ENCODE measurements at regions not wholly inside any gene's neighbourhood (a gene's known extent, or its start where the extent isn't known, plus 50 kb on each side); places are given as distances from the start of the nearest gene placed in this dataset.
A peak's percentile ranks its signal among the peaks of the same experiment; 100 is the strongest.

- no peak overlapping the region for H3K27ac ChIP-seq (ENCODE audit: low read depth, low read length)
- Mint-ChIP-seq H3K4me1 (peaks cover under 1% of the 10 kb centered on the region), H3K36me3 (ENCODE audit: low read depth) (no peaks in the 10 kb centered on the region), H3K9me3 (no peaks in the 10 kb centered on the region), H3K4me3 (no peak overlapping the region), H3K27me3 (ENCODE audit: insufficient read depth) (no peaks in the 10 kb centered on the region), H3K27ac (no peak overlapping the region)
- TF ChIP-seq CTCF (conservative IDR thresholded peaks at IDR 0.05): peak; percentile 64
- peak; percentile 75 for DNase-seq
- no peaks in the 10 kb centered on the region for H3K4me1 ChIP-seq (ENCODE audit: control insufficient read depth, insufficient read depth, low read length)
- WGBS, 2 experiments (ENCODE audit: insufficient coverage in 1 of 2, insufficient read length in 1 of 2): 89% methylated on average over 5 to 6 of the region's 6 CpGs
- H3K36me3 ChIP-seq (ENCODE audit: control insufficient read depth, insufficient read depth, low read length): no peaks in the 10 kb centered on the region
- no peak overlapping the region for H3K4me3 ChIP-seq (ENCODE audit: low read length)
- H3K9ac ChIP-seq (ENCODE audit: extremely low read depth, low read length, poor library complexity, severe bottlenecking): no peak overlapping the region
- no peaks in the 10 kb centered on the region for H3K27me3 ChIP-seq (ENCODE audit: control insufficient read depth, insufficient read depth, low read length, poor library complexity, severe bottlenecking)
- H3K9me3 ChIP-seq (ENCODE audit: control insufficient read depth, low read length): no peaks in the 10 kb centered on the region
Measured at GRCh38 chr13:106036870-106037269, 498.6 kb downstream of the EFNB2 start.

GRCh38 chr13:106034201-106034600 lies 501.3 kb downstream of the EFNB2 start:
- H3K4me1 Mint-ChIP-seq: peaks cover 3% of the 10 kb centered on the region
- no peak overlapping the region for H3K27ac Mint-ChIP-seq
- TF ChIP-seq CTCF (conservative IDR thresholded peaks at IDR 0.05): no peak
- no peaks in the 10 kb centered on the region for H3K9me3 ChIP-seq (ENCODE audit: control insufficient read depth, low read length)
- H3K4me3 Mint-ChIP-seq: no peak overlapping the region
- no peaks in the 10 kb centered on the region for H3K36me3 ChIP-seq (ENCODE audit: control insufficient read depth, insufficient read depth, low read length)
- no peaks in the 10 kb centered on the region for H3K27me3 ChIP-seq (ENCODE audit: control insufficient read depth, insufficient read depth, low read length, poor library complexity, severe bottlenecking)
- H3K36me3 Mint-ChIP-seq (ENCODE audit: low read depth): no peaks in the 10 kb centered on the region
- no peaks in the 10 kb centered on the region for H3K4me1 ChIP-seq (ENCODE audit: control insufficient read depth, insufficient read depth, low read length)
- no peak overlapping the region for H3K4me3 ChIP-seq (ENCODE audit: low read length)
- DNase-seq: no peak
- no peaks in the 10 kb centered on the region for H3K27me3 Mint-ChIP-seq (ENCODE audit: insufficient read depth)
- H3K9ac ChIP-seq (ENCODE audit: extremely low read depth, low read length, poor library complexity, severe bottlenecking): no peak overlapping the region
- H3K9me3 Mint-ChIP-seq: no peaks in the 10 kb centered on the region
- WGBS, 2 experiments (ENCODE audit: insufficient coverage in 1 of 2, insufficient read length in 1 of 2): 76 to 81% methylated on average over 5 to 6 of the region's 6 CpGs
- no peak overlapping the region for H3K27ac ChIP-seq (ENCODE audit: low read depth, low read length)

GRCh38 chr13:106033659-106034058 lies 501.8 kb downstream of the EFNB2 start:
- Mint-ChIP-seq H3K9me3 (no peaks in the 10 kb centered on the region), H3K4me1 (peaks cover 3% of the 10 kb centered on the region), H3K27me3 (ENCODE audit: insufficient read depth) (no peaks in the 10 kb centered on the region), H3K4me3 (no peak overlapping the region), H3K27ac (no peak overlapping the region), H3K36me3 (ENCODE audit: low read depth) (no peaks in the 10 kb centered on the region)
- Histone ChIP-seq H3K9me3 (ENCODE audit: control insufficient read depth, low read length) (no peaks in the 10 kb centered on the region), H3K4me3 (ENCODE audit: low read length) (no peak overlapping the region), H3K36me3 (ENCODE audit: control insufficient read depth, insufficient read depth, low read length) (no peaks in the 10 kb centered on the region), H3K27me3 (ENCODE audit: control insufficient read depth, insufficient read depth, low read length, poor library complexity, severe bottlenecking) (no peaks in the 10 kb centered on the region), H3K9ac (ENCODE audit: extremely low read depth, low read length, poor library complexity, severe bottlenecking) (no peak overlapping the region), H3K4me1 (ENCODE audit: control insufficient read depth, insufficient read depth, low read length) (no peaks in the 10 kb centered on the region), H3K27ac (ENCODE audit: low read depth, low read length) (no peak overlapping the region)
- TF ChIP-seq CTCF (conservative IDR thresholded peaks at IDR 0.05): peak; percentile 51
- 83 to 100% methylated on average over 2 of the region's 2 CpGs for WGBS, 2 experiments (ENCODE audit: insufficient coverage in 1 of 2, insufficient read length in 1 of 2)
- no peak for DNase-seq

Measured in endodermal cell (in vitro differentiated cells).